SU-DHL-6 (cell line): ENCODE measurements at regions not wholly inside any gene's neighbourhood (a gene's known extent, or its start where the extent isn't known, plus 50 kb on each side); places are given as distances from the start of the nearest gene placed in this dataset.
"Not testable (repeated sequence)": the region's sequence is repeated elsewhere in the genome, so short reads cannot be mapped to it uniquely, and the experiment has no call there.

Source experiments
- EZH2phosphoT487 ChIP-seq: fragments of 200-600 bp; sonication (generic), shearing (Covaris generic); conservative IDR thresholded peaks from 2 replicates; pipeline ENCODE4 v1.6.1; 2018; ENCODE audit warnings: mild to moderate bottlenecking, antibody characterized with exemption, low read length, moderate library complexity, mixed read lengths
- TF ChIP-seq, protein P1 (sequence below): fragments of 200-600 bp; sonication (generic); IDR thresholded peaks from one replicate; pipeline ENCODE4 v1.5.1; 2017; ENCODE audit warnings: antibody characterized with exemption, mild to moderate bottlenecking, low read length, moderate library complexity; ENCODE audit not compliant: insufficient read depth, poor library complexity, severe bottlenecking

DNA sequence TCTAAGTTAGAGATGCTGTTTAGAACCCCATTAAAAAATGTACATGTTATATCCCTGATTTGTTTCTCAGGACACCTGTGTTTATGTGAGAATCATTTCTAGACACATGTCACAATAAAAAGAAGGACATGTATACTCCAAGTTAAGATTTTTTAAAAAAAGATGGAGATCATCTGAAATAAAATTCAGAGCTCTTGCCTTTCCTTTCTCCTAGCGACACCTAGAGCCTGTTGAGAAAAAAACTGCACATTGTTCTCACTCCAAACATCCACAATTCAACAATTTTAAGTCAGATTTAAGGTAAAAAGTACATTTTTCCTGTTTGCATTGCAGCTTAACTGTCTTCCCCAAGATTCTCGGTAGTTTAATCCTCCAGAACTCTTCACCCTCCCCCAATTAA, 171.8 kb downstream of the ATP6V0E2 start:
- TF ChIP-seq, protein P1, sequence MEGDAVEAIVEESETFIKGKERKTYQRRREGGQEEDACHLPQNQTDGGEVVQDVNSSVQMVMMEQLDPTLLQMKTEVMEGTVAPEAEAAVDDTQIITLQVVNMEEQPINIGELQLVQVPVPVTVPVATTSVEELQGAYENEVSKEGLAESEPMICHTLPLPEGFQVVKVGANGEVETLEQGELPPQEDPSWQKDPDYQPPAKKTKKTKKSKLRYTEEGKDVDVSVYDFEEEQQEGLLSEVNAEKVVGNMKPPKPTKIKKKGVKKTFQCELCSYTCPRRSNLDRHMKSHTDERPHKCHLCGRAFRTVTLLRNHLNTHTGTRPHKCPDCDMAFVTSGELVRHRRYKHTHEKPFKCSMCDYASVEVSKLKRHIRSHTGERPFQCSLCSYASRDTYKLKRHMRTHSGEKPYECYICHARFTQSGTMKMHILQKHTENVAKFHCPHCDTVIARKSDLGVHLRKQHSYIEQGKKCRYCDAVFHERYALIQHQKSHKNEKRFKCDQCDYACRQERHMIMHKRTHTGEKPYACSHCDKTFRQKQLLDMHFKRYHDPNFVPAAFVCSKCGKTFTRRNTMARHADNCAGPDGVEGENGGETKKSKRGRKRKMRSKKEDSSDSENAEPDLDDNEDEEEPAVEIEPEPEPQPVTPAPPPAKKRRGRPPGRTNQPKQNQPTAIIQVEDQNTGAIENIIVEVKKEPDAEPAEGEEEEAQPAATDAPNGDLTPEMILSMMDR: not testable (repeated sequence)
- TF ChIP-seq EZH2phosphoT487: not testable (repeated sequence)
